ENCODE measurements at regions not wholly inside any gene's neighbourhood (a gene's known extent, or its start where the extent isn't known, plus 50 kb on each side); places are given as distances from the start of the nearest gene placed in this dataset.

- no peaks in the 10 kb centered on the region for H3K9me3 ChIP-seq (ENCODE audit: control insufficient read depth in 2 of 3, insufficient read depth in 1 of 3, low read length in 3 of 3)
- DNase-seq: no peak
- no peak for TF ChIP-seq CTCF (IDR thresholded peaks at IDR 0.05; ENCODE audit: borderline replicate concordance, extremely low read depth, insufficient read depth)
- no peak for FAIRE-seq
- H3K4me3 ChIP-seq (ENCODE audit: low read length in 3 of 3): no peak overlapping the region
- no peak overlapping the region for H3K27ac ChIP-seq (ENCODE audit: low read depth in 2 of 2, low read length in 2 of 2)
- H3K4me1 ChIP-seq (ENCODE audit: control insufficient read depth in 2 of 3, insufficient read depth in 2 of 3, low read depth in 1 of 3, low read length in 3 of 3): no peaks in the 10 kb centered on the region
- H3K9ac ChIP-seq (ENCODE audit: low read length in 3 of 3): no peak overlapping the region
- intact Hi-C loops (cut with DNase I): no loop called here
- no peaks in the 10 kb centered on the region for H3K36me3 ChIP-seq (ENCODE audit: control insufficient read depth in 2 of 3, insufficient read depth in 3 of 3, low read length in 3 of 3)
- no peaks in the 10 kb centered on the region for H3K27me3 ChIP-seq (ENCODE audit: control insufficient read depth, insufficient read depth, low read length)
Observed at GRCh38 chr5:68115584-68115983, 100.0 kb upstream of the PIK3R1 start.

GRCh38 chr5:68114378-68115040, 101.0 kb upstream of the PIK3R1 start:
- Histone ChIP-seq H3K27ac (ENCODE audit: low read depth in 2 of 2, low read length in 2 of 2) (no peak overlapping the region), H3K9ac (ENCODE audit: low read length in 3 of 3) (no peak overlapping the region), H3K4me1 (ENCODE audit: control insufficient read depth in 2 of 3, insufficient read depth in 2 of 3, low read depth in 1 of 3, low read length in 3 of 3) (no peaks in the 10 kb centered on the region), H3K9me3 (ENCODE audit: control insufficient read depth in 2 of 3, insufficient read depth in 1 of 3, low read length in 3 of 3) (no peaks in the 10 kb centered on the region), H3K36me3 (ENCODE audit: control insufficient read depth in 2 of 3, insufficient read depth in 3 of 3, low read length in 3 of 3) (no peaks in the 10 kb centered on the region), H3K27me3 (ENCODE audit: control insufficient read depth, insufficient read depth, low read length) (no peaks in the 10 kb centered on the region), H3K4me3 (ENCODE audit: low read length in 3 of 3) (no peak overlapping the region)
- TF ChIP-seq CTCF (IDR thresholded peaks at IDR 0.05; ENCODE audit: borderline replicate concordance, extremely low read depth, insufficient read depth): no peak
- intact Hi-C loops (cut with DNase I): no loop called here
- DNase-seq: no peak
- FAIRE-seq: no peak

GRCh38 chr5:68112658-68113057, 102.9 kb upstream of the PIK3R1 start:
- Histone ChIP-seq H3K9me3 (ENCODE audit: control insufficient read depth in 2 of 3, insufficient read depth in 1 of 3, low read length in 3 of 3) (no peaks in the 10 kb centered on the region), H3K4me3 (ENCODE audit: low read length in 3 of 3) (no peak overlapping the region), H3K27ac (ENCODE audit: low read depth in 2 of 2, low read length in 2 of 2) (no peak overlapping the region), H3K36me3 (ENCODE audit: control insufficient read depth in 2 of 3, insufficient read depth in 3 of 3, low read length in 3 of 3) (no peaks in the 10 kb centered on the region), H3K27me3 (ENCODE audit: control insufficient read depth, insufficient read depth, low read length) (no peaks in the 10 kb centered on the region), H3K4me1 (ENCODE audit: control insufficient read depth in 2 of 3, insufficient read depth in 2 of 3, low read depth in 1 of 3, low read length in 3 of 3) (no peaks in the 10 kb centered on the region), H3K9ac (ENCODE audit: low read length in 3 of 3) (no peak overlapping the region)
- DNase-seq (no peak), FAIRE-seq (no peak)
- intact Hi-C loops (cut with DNase I): no loop called here
- TF ChIP-seq CTCF (IDR thresholded peaks at IDR 0.05; ENCODE audit: borderline replicate concordance, extremely low read depth, insufficient read depth): no peak

- Histone ChIP-seq H3K27me3 (ENCODE audit: control insufficient read depth, insufficient read depth, low read length) (no peaks in the 10 kb centered on the region), H3K4me3 (ENCODE audit: low read length in 3 of 3) (no peak overlapping the region), H3K9ac (ENCODE audit: low read length in 3 of 3) (no peak overlapping the region), H3K36me3 (ENCODE audit: control insufficient read depth in 2 of 3, insufficient read depth in 3 of 3, low read length in 3 of 3) (no peaks in the 10 kb centered on the region), H3K27ac (ENCODE audit: low read depth in 2 of 2, low read length in 2 of 2) (no peak overlapping the region), H3K4me1 (ENCODE audit: control insufficient read depth in 2 of 3, insufficient read depth in 2 of 3, low read depth in 1 of 3, low read length in 3 of 3) (no peaks in the 10 kb centered on the region), H3K9me3 (ENCODE audit: control insufficient read depth in 2 of 3, insufficient read depth in 1 of 3, low read length in 3 of 3) (no peaks in the 10 kb centered on the region)
- TF ChIP-seq CTCF (IDR thresholded peaks at IDR 0.05; ENCODE audit: borderline replicate concordance, extremely low read depth, insufficient read depth): no peak
- DNase-seq: no peak
- no peak for FAIRE-seq
- intact Hi-C loops (cut with DNase I): no loop called here
Observed at GRCh38 chr5:68110894-68111293, 104.7 kb upstream of the PIK3R1 start.

All from kidney (tissue), 13 donors.